Stimulated activated CD4-positive, alpha-beta T cell treated with anti-CD3 and anti-CD28 coated beads, Interleukin-15, amount 100 ng/mL, for 24 hours (primary cell): ENCODE measurements at regions not wholly inside any gene's neighbourhood (a gene's known extent, or its start where the extent isn't known, plus 50 kb on each side); places are given as distances from the start of the nearest gene placed in this dataset.
A peak's percentile ranks its signal among the peaks of the same experiment; 100 is the strongest.

Experiments used
- DNase-seq: peaks from one replicate; pipeline ENCODE4 v3.0.0-alpha.2; 2020

DNA sequence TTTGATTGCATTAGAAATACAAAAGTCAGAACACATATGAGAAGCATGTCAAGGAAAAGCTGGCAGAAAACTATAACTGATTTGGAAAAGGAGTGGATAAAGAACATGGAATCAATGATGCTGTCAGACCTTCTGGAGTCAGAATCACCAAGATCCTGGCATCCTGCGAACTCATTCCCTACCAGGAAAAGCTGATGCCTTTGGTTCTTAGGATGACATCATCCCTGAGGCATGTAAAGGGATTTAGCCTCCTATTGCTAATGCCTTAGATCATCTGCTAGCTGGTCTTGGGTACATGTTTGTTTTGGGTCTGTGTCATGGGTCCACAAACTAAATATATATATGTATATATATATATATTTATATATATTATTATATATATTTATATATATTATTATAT is 680.7 kb downstream of the EPHA4 start:
- DNase-seq, result no peak

DNA sequence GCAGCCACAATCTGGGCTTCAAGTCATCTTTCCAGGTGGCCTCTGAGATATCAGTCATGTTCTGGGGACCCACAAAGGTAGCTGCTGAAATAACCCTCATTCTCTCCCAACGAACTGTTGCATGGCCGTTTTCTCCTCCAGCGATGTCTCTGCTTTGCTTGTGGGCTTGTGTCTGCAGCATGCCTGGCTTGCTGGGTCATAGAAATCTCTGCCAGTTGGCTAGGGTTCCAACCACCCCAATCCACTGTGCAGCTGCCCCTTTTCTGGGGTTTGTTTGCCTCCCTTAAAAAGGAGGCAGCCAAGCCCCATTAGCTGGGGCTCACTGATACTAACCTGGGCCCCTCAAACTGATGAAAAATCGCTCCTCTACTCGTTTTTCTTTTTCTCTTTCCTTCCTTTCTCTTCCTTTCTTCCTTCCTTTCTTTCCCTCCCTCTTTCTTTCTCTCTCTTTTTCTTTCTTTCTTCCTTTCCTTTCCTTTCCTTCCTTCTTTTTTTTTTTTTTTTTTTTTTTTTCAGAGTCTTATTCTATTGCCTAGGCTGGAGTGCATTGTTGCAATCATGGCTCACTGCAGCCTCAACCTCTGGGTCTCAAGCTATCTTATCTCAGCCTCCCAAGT is 680.0 kb downstream of the EPHA4 start:
- no peak for DNase-seq

DNA sequence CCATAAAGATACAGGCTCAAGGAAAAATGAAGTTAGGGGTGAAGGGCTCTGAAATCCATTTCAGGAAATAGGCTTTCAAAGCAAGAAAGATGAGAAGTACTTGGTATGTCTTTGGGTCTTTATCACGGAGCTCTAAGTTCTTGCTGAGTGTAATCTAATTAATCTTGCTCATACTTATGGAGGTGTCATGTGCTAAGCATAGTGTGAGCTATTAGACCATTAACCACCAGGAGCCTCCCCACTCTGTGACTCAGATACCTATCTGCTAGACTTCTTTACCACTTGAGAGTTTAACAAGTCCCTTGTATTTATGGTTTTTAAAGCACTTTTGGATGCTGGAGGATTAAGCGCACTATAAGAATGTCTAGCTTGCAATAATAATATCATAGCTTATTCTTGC is 678.7 kb downstream of the EPHA4 start:
- DNase-seq, result no peak

- no peak for DNase-seq
Measured at GRCh38 chr2:220894069-220894468, 678.0 kb downstream of the EPHA4 start.

- DNase-seq, result no peak
Measured at GRCh38 chr2:220899492-220899891, 672.6 kb downstream of the EPHA4 start.

DNA sequence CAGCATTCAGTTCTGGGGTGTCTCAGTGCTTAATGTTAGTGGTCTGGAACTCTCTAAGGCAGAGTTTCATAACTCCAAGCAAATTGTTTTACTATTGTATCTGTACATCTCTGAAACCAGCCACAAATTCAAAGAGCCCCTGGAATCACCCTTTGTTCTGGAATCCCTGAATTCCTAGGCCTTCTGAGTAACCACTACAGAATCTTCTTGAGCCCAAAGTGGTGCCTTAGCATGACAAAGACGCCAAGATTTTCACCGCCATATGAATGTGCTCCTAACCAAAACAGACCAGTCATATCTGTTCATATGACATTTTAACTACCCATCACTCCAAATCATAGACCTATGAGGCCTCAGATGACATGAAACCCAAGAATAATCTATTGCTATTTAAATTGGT is 668.1 kb downstream of the EPHA4 start:
- no peak for DNase-seq

DNA sequence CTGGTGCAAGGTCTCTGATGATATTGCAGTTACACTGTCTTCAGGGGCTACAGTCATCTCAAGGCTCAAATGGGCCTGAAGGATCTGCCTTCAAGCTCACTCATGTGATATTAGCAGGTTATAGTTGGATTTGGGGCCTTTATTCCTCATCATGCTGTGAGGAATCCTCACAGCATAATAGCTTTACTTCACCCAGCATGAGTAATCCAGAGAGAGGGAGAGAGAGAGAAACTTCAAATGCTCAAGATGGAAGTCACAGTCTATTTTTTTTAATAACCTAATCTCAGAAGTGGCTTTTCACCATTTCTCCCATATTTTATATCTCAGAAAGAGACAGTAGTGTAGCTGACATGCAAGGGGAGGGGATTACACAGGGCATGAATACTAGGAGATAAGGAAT is 658.7 kb downstream of the EPHA4 start:
- DNase-seq, result no peak

DNA sequence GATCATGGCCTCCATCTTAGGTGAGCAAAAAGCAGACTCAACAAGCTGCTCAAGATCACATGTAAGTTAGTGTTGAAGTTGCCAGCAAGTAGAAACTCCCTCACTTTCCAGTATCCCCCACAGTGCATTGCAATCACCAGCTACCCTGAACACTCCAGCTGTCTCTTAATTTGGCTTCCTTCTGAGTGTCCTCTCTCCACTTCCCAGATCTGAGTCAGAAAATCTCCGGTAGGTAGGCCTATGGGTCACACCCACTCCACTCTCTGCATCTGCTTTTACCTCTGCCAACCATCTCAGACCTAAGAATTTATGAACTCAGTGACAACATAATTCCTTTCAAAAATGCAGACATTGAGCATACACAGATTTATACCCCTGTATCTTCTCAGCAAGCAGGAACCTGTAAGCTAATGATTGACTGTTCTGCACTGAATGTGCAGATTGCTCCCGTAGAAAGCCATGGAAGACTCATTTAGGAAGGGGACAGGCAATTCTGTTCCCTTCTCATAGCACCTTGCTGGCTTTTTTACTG is 656.9 kb downstream of the EPHA4 start:
- no peak for DNase-seq

DNA sequence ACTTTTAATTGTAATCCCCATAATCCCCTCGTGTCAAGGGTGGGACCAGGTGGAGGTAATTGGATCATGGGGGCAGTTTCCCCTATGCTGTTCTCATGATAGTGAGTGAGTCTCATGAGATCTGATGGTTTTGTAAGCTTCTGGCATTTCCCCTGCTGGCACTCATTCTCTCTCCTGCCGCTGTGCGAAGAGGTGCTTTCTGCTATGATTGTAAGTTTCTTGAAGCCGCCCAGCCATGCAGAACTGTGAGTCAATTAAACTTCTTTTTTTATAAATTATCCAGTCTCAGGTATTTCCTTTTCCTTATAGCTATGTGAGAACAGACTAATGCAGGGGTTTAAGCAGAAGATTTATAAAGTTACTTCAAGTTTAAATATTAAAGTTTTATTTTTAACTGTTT is 655.2 kb downstream of the EPHA4 start:
- DNase-seq, result no peak

DNA sequence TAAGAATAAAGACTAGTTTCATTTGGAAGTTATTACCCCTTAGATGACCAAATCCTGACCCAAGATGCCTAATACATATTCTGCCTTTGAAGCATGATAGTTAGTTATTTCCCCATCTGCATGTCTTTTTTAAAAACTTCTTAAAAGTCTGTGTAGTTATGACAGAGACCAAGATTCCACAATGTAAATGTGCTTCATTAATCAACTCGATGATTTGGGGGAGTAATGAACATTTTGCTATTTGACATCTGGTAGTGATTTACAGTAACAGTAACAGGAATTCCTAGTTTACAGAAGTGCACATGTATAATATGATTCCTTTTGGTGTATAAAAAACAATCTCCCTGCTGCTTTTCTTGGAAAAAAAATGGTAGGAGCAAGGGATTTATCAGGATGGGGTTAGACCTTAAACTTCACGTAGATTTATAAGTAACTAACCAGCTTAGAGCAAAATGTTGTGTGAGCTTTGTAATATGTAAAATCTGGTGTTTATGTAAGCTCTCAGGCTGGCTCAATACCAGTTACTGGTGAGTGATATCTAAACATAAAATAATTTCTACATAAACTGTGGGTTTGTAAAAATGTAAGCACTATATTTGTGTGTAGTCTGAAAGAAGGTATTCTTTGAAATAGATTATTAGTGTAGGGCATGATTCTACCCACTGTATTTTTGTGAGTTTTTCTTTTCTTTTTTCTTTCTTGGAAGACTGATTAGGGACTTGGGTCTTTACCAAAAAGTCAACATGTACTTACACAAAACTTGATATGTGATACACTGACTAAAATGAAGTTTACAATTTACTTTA is 641.6 kb downstream of the EPHA4 start:
- DNase-seq, result no peak

DNA sequence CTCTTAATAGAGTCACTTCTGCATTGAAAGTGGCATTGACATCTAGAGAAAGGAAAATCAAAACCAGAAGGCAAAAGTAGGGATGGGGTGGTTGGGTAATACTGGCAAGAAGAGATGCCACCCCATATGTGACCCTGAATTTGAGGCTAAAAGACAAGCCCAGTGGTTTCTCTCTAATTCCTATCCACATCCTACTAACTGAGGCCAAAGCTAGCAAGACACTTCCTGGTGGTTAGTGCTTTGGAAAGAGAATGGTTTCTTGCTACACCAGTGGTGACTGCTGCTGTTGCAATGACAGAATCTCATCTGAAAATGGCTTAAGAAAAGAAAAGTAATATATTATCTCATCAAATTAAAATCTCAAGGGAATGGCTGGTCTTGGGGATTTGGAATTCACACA is 640.6 kb downstream of the EPHA4 start:
- no peak for DNase-seq

GRCh38 chr2:220932041-220932440 is 640.1 kb downstream of the EPHA4 start:
- no peak for DNase-seq

- DNase-seq, result peak; percentile 16
Measured at GRCh38 chr2:220935789-220936321, 636.2 kb downstream of the EPHA4 start.

DNA sequence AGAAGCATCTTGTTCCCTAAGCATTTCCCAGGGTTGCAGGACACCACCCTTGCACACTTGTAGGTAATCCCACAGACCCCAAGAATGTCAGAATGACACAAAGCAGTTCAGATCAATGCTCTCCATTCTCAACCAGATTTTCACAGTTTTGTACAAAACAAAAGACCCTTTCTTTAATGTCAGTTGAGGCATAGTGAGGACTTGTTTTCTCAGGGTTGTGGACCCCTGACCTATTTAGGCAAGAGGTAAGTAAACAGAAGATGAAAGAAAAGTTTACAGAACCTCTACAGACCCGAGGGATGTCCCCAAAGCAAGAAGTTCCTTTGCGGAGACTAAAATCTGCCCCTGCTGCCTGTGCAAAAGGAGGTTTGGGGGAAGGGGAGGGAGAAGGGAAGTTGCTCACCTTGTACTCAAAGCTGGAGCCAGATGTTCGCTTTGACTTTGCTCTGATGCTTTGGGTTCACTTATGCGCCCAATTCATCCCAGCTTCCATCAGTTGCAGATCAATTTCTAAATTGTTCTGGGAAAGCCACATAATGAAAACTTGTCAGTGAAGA is 635.4 kb downstream of the EPHA4 start:
- DNase-seq, result no peak

DNA sequence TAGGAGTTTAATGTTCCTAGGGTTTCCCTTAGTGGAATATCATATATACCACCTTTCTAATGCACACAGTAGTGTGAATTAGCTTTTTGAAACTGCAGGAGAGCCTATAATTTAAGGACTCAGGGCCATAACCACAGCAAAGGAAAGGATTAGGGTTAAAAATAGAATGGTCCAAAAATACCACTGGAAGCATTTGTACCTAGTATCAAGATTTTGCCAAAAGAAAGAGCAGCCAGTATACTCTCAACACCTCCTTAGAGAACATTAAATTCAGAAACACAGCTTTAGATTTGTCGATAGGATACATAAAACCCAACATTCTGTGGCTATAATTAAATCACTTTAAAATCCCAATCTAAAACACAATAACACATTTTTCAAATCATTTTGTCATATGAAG is 634.9 kb downstream of the EPHA4 start:
- no peak for DNase-seq

GRCh38 chr2:220940646-220941045 is 631.5 kb downstream of the EPHA4 start:
- DNase-seq, result no peak

DNA sequence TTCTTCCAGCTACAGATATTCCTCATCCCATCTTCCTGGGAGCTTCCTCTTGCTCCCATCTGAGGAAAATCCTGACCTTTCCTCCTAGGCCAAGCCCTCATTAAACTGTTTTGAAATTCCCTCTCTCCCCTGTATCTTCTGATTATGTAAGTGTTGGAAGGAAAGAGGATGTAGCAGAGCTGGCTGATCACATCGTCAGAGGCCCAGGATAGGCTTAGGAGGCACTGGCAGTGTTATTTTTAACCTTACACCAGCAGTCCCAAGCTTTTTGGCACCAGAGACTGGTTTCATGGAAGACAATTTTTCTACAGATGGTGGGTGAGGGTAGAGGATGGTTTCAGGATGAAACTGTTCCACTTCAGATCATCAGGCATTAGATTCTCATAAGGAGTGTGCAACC is 630.4 kb downstream of the EPHA4 start:
- no peak for DNase-seq

DNA sequence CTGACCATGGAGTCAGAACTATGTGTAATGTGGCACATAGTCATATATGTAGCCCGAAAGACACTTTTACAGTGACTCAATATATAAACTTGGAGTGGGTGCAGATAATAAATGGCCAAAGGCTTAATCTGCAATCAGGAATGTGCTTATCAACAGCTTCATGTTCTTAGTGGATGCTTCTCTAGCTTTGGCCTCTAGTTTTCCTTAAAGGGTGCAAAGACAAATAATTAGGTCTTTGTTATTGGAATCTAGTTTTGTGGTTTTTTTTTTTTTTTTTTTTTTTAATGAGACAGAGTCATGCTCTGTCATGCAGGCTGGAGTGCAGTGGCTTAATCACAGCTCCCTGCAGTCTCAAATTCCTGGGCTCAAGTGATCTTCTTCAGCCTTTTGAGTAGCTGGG is 625.6 kb downstream of the EPHA4 start:
- no peak for DNase-seq

- no peak for DNase-seq
Measured at GRCh38 chr2:220948579-220948978, 623.5 kb downstream of the EPHA4 start.

GRCh38 chr2:220949466-220949865 is 622.6 kb downstream of the EPHA4 start:
- no peak for DNase-seq

- DNase-seq, result no peak
Measured at GRCh38 chr2:220955776-220956175, 616.3 kb downstream of the EPHA4 start.

DNA sequence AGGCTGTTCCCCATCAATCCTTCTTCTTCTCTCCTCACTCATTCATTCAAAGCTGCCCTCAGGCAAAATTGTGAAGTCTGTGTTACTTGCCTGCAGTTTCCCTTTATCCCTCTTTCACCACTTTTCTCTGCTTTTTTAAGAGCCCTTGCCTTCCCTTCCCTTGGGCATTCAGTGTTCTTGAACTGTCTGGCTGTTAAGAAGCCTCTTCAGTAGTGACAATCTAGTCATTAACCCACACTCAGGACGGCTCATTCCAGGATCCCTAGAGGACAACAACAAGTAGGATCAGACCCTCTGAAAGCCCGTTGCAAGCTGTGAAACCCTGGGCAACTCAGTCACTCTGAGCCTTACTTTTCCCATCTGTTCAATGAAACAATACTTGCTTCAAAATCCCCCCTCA is 615.7 kb downstream of the EPHA4 start:
- no peak for DNase-seq

GRCh38 chr2:220959391-220959802 is 612.7 kb downstream of the EPHA4 start:
- DNase-seq, result no peak
